ENCODE measurements at regions not wholly inside any gene's neighbourhood (a gene's known extent, or its start where the extent isn't known, plus 50 kb on each side); places are given as distances from the start of the nearest gene placed in this dataset.
"Not testable (repeated sequence)": the region's sequence is repeated elsewhere in the genome, so short reads cannot be mapped to it uniquely, and the experiment has no call there.

DNA sequence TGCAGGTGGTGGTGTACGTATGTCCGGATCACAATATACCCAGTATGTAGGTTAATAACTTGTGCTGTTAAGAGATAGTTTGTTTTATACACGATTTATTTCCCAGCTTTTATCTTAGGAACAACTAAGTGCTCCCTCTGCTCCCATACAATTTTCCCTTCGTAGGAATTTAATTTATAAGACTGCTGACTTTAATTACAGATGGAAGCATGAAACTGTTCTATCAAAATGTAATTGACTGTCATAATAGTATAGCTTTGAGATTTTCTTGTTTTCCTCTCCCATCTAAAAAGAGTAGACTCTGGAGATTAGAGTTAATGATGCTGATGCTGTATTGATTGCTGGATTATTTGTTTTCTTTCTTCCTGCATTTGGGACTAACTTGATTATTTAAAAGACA lies 370.7 kb upstream of the SGO1 start:
- 83 to 89% (median 88%) methylated on average over 4 of the region's 4 CpGs for WGBS, 5 donors
- H3K27me3 ChIP-seq, result no peaks in the 10 kb centered on the region
- no peak for DNase-seq
- no peaks in the 10 kb centered on the region for H3K9me3 ChIP-seq
- H3K4me1 ChIP-seq, result no peaks in the 10 kb centered on the region
- TF ChIP-seq EP300 (IDR thresholded peaks at IDR 0.05), result no peak
- no peak for TF ChIP-seq POLR2A (IDR thresholded peaks at IDR 0.05)
- no peak for TF ChIP-seq POLR2AphosphoS5 (IDR thresholded peaks at IDR 0.05)
- TF ChIP-seq, protein P1, sequence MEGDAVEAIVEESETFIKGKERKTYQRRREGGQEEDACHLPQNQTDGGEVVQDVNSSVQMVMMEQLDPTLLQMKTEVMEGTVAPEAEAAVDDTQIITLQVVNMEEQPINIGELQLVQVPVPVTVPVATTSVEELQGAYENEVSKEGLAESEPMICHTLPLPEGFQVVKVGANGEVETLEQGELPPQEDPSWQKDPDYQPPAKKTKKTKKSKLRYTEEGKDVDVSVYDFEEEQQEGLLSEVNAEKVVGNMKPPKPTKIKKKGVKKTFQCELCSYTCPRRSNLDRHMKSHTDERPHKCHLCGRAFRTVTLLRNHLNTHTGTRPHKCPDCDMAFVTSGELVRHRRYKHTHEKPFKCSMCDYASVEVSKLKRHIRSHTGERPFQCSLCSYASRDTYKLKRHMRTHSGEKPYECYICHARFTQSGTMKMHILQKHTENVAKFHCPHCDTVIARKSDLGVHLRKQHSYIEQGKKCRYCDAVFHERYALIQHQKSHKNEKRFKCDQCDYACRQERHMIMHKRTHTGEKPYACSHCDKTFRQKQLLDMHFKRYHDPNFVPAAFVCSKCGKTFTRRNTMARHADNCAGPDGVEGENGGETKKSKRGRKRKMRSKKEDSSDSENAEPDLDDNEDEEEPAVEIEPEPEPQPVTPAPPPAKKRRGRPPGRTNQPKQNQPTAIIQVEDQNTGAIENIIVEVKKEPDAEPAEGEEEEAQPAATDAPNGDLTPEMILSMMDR (IDR thresholded peaks at IDR 0.05), result no peak
- no peaks in the 10 kb centered on the region for H3K36me3 ChIP-seq
- H3K27ac ChIP-seq, result no peak overlapping the region
- intact Hi-C loops (cut with DNase I; ENCODE audit: low total_unique reads), result no loop called here
- H3K4me3 ChIP-seq, result no peak overlapping the region

DNA sequence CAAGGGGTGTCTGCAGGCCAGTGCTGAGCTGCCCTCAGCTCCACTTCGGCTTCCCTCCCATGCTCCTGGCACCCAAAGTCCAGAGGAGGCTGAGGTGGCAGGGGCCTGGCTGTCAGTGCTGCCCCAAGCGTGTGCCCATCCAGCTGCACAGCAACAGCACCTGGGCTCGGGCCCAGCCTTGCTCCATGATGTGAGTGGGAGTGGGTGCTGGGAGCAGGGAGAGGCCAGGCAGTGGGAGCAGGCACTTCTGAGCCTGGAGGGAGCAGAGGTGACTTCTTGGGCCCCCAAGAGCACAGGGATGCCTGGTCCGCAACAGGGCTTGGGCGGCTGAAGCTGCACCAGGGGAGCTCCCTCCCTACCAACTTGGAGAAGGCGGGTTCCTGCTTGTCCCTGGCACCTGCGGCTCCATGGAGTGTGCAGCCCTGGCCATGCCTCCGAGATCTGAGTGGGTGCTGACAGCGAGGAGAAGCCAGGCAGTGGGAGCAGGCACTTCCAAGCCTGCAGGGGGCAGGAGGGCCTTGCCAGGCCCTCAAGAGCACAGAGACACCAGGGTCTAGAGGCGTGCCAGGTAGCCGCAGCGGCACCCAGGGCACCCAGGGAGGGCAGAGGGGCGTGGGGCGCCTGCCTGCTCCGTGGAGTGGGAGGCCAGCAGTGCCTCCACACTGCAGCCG lies 366.7 kb upstream of the SGO1 start:
- H3K4me1 ChIP-seq, result no peaks in the 10 kb centered on the region
- 87 to 94% (median 91%) methylated on average over 13 to 16 of the region's 16 CpGs for WGBS, 5 donors

DNA sequence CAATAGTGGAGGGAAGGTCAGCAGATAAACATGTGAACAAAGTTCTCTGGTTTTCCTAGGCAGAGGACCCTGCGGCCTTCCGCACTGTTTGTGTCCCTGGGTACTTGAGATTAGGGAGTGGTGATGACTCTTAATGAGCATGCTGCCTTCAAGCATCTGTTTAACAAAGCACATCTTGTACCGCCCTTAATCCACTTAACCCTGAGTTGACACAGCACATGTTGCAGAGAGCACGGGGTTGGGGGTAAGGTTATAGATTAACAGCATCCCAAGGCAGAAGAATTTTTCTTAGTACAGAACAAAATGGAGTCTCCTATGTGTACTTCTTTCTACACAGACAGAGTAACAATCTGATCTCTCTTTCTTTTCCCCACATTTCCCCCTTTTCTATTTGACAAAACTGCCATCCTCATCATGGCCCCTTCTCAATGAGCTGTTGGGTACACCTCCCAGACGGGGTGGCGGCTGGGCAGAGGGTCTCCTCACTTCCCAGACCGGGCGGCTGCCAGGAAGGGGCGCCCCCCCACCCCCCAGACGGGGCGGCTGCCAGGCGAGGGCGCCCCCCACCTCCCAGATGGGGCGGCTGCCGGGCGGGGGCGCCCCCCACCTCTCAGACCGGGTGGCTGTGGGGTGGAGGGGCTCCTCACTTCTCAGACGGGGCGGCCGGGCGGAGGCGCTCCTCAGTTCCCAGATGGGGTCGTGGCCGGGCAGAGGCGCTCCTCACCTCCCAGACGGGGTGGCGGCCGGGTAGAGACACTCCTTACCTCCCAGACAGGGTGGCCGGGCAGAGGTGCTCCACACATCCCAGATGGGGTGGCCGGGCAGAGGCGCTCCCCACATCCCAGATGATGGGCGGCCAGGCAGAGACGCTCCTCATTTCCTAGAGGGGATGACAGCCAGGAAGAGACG lies 361.6 kb upstream of the SGO1 start:
- H3K27me3 ChIP-seq; H3K4me1 ChIP-seq; H3K27ac ChIP-seq; H3K36me3 ChIP-seq; DNase-seq; H3K4me3 ChIP-seq; intact Hi-C loops (cut with DNase I; ENCODE audit: low total_unique reads): not testable (repeated sequence)
- 80 to 96% (median 91%) methylated on average over 9 to 35 of the region's 35 CpGs for WGBS, 5 donors
- H3K9me3 ChIP-seq, result peaks cover 0 to 13% (median 2%) of the 10 kb centered on the region in 4 donors

More for the DNA sequence above, 366.7 kb upstream of the SGO1 start:
- no peak for DNase-seq
- Histone ChIP-seq H3K4me3 (no peak overlapping the region), H3K36me3 (no peaks in the 10 kb centered on the region), H3K27ac (no peak overlapping the region), H3K27me3 (no peaks in the 10 kb centered on the region), H3K9me3 (peaks cover 0 to 9% (median under 1%) of the 10 kb centered on the region in 4 donors)
- intact Hi-C loops (cut with DNase I; ENCODE audit: low total_unique reads), result no loop called here
- TF ChIP-seq, protein P1 (IDR thresholded peaks at IDR 0.05), result no peak

DNA sequence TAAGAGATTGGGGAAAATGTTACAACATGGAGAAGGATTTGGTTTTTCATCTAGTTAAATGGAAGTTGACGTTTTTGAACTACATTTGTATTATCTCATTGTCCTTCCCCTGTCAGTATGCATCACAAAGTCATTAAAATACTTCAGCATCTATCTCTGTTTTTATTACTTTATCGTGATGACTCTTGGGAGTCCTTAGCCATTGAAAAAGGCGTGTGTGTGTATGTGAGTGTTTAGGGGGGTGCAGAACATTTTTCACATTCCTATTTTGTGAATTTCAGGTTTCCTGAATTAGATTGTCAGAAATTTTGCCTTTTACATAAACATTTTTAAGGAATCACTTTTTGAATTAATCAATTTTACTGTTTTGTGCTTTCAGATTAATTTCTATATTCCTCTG lies 360.6 kb upstream of the SGO1 start:
- TF ChIP-seq POLR2A (IDR thresholded peaks at IDR 0.05) (no peak), EP300 (IDR thresholded peaks at IDR 0.05) (no peak), POLR2AphosphoS5 (IDR thresholded peaks at IDR 0.05) (no peak)
- TF ChIP-seq, protein P1 (IDR thresholded peaks at IDR 0.05), result no peak
- no peaks in the 10 kb centered on the region for H3K36me3 ChIP-seq
- peaks cover 0 to 13% (median 2%) of the 10 kb centered on the region in 4 donors for H3K9me3 ChIP-seq
- no peaks in the 10 kb centered on the region for H3K4me1 ChIP-seq
- no peaks in the 10 kb centered on the region for H3K27me3 ChIP-seq
- intact Hi-C loops (cut with DNase I; ENCODE audit: low total_unique reads), result no loop called here
- no peak for DNase-seq
- no peak overlapping the region for H3K27ac ChIP-seq
- WGBS, 5 donors, result 68 to 80% (median 76%) methylated on average over 3 of the region's 3 CpGs
- no peak overlapping the region for H3K4me3 ChIP-seq
